GM23338 (cell line): ENCODE measurements at regions not wholly inside any gene's neighbourhood (a gene's known extent, or its start where the extent isn't known, plus 50 kb on each side); places are given as distances from the start of the nearest gene placed in this dataset.

ENCODE experiments used
- ATAC-seq: fragments of 200-7000 bp; cut with Tn5 transposase; 3 replicates; pipeline ENCODE4 v1.9.1; 2020
- DNase-seq: peaks from one replicate; pipeline ENCODE4 v3.0.0-alpha.2; 2015; ENCODE audit warnings: low spot score
- H2AFZ ChIP-seq: fragments of 200-600 bp; sonication (generic); 2 replicates; pipeline ENCODE4 v1.8.0; 2016; ENCODE audit warnings: antibody characterized with exemption, mild to moderate bottlenecking, moderate library complexity
- H3F3A ChIP-seq: fragments of 200-600 bp; sonication (generic); replicated peaks from 2 replicates; pipeline ENCODE4 v1.8.0; 2017; ENCODE audit warnings: antibody characterized with exemption, mixed run types, low read depth
- H3K27ac ChIP-seq: fragments of 200-600 bp; sonication (generic); 2 replicates; pipeline ENCODE4 v1.6.1; 2016; ENCODE audit warnings: low read depth
- H3K27me3 ChIP-seq: fragments of 200-600 bp; sonication (generic); 2 replicates; pipeline ENCODE4 v1.8.0; 2016; ENCODE audit warnings: mild to moderate bottlenecking, mixed run types, moderate library complexity; ENCODE audit not compliant: insufficient read depth
- H3K36me3 ChIP-seq: fragments of 200-600 bp; sonication (generic); 2 replicates; pipeline ENCODE4 v1.8.0; 2016; ENCODE audit warnings: mild to moderate bottlenecking; ENCODE audit not compliant: insufficient read depth
- H3K4me1 ChIP-seq: fragments of 200-600 bp; sonication (generic); 2 replicates; pipeline ENCODE4 v1.8.0; 2016; ENCODE audit warnings: mild to moderate bottlenecking, moderate library complexity; ENCODE audit not compliant: insufficient read depth
- H3K4me2 ChIP-seq: fragments of 200-600 bp; sonication (generic); 2 replicates; pipeline ENCODE4 v1.7.1; 2017; ENCODE audit warnings: mixed run types
- H3K4me3 ChIP-seq: fragments of 200-600 bp; sonication (generic); 2 replicates; pipeline ENCODE4 v1.6.1; 2016; ENCODE audit warnings: mixed run types
- H3K79me2 ChIP-seq: fragments of 200-600 bp; sonication (generic); replicated peaks from 2 replicates; pipeline ENCODE4 v1.8.0; 2017; ENCODE audit warnings: mild to moderate bottlenecking; ENCODE audit not compliant: insufficient read depth
- H3K9me2 ChIP-seq: fragments of 200-600 bp; sonication (generic); 2 replicates; pipeline ENCODE4 v1.8.0; 2017; ENCODE audit not compliant: insufficient read depth
- H4K20me1 ChIP-seq: fragments of 200-600 bp; sonication (generic); replicated peaks from 2 replicates; pipeline ENCODE4 v1.8.0; 2017; ENCODE audit warnings: mild to moderate bottlenecking; ENCODE audit not compliant: insufficient read depth
- H3K27ac Mint-ChIP-seq: 2 replicates; pipeline ENCODE4 v1.8.0; 2020; ENCODE audit warnings: inconsistent platforms, mild to moderate bottlenecking, moderate library complexity, mixed read lengths
- H3K27me3 Mint-ChIP-seq: 3 replicates; pipeline ENCODE4 v1.8.0; 2022; ENCODE audit warnings: low read depth, mild to moderate bottlenecking, moderate library complexity, mixed read lengths, inconsistent platforms; ENCODE audit not compliant: insufficient read depth, poor library complexity
- H3K36me3 Mint-ChIP-seq: 3 replicates; pipeline ENCODE4 v1.8.0; 2021; ENCODE audit warnings: low read depth, mild to moderate bottlenecking, inconsistent platforms, moderate library complexity, mixed read lengths
- H3K4me1 Mint-ChIP-seq: 3 replicates; pipeline ENCODE4 v1.8.0; 2020; ENCODE audit warnings: mild to moderate bottlenecking, inconsistent platforms, mixed read lengths
- H3K4me3 Mint-ChIP-seq: 3 replicates; pipeline ENCODE4 v1.8.0; 2021; ENCODE audit warnings: moderate library complexity, mild to moderate bottlenecking, inconsistent platforms, mixed read lengths
- H3K9me3 Mint-ChIP-seq: 3 replicates; pipeline ENCODE4 v1.8.0; 2020; ENCODE audit warnings: moderate library complexity, mild to moderate bottlenecking, inconsistent platforms, mixed read lengths
- CREB1 ChIP-seq: fragments of 250-450 bp; sonication (Bioruptor Pico); IDR thresholded peaks from 2 replicates; pipeline ENCODE4 v1.5.0; 2020; ENCODE audit warnings: low read depth, mild to moderate bottlenecking, moderate library complexity
- CTCF ChIP-seq, 2 experiments: fragments of 200-600 bp in 1 of 2; sonication (generic) in 1 of 2; conservative IDR thresholded peaks; 2 replicates each; pipeline versions ENCODE4 v1.5.1 to v1.6.1; 2016 to 2017; ENCODE audit warnings: antibody characterized with exemption in 2 of 2, low read depth in 2 of 2, mild to moderate bottlenecking in 2 of 2, moderate library complexity in 1 of 2
- ETS1 ChIP-seq: IDR thresholded peaks from 2 replicates; pipeline ENCODE4 v1.6.1; 2016; ENCODE audit warnings: antibody characterized with exemption
- EZH2 ChIP-seq: fragments of 200-600 bp; sonication (generic); IDR thresholded peaks from one replicate; pipeline ENCODE4 v1.8.0; 2017; ENCODE audit warnings: antibody characterized with exemption, mild to moderate bottlenecking, low read depth; ENCODE audit not compliant: unreplicated experiment
- EZH2phosphoT487 ChIP-seq: fragments of 200-600 bp; sonication (generic); IDR thresholded peaks from one replicate; pipeline ENCODE4 v1.8.1; 2018; ENCODE audit warnings: antibody characterized with exemption; ENCODE audit not compliant: unreplicated experiment
- JUNB ChIP-seq: IDR thresholded peaks from one replicate; pipeline ENCODE4 v1.6.1; 2016; ENCODE audit warnings: antibody characterized with exemption; ENCODE audit not compliant: unreplicated experiment
- NANOG ChIP-seq: IDR thresholded peaks from 2 replicates; pipeline ENCODE4 v1.6.1; 2016; ENCODE audit warnings: antibody characterized with exemption, borderline replicate concordance
- POLR2AphosphoS5 ChIP-seq: IDR thresholded peaks from 2 replicates; pipeline ENCODE4 v1.6.1; 2016; ENCODE audit warnings: antibody characterized with exemption, low read depth
- REST ChIP-seq: IDR thresholded peaks from one replicate; pipeline ENCODE4 v1.6.1; 2018; ENCODE audit warnings: antibody characterized with exemption; ENCODE audit not compliant: unreplicated experiment
- STAT1 ChIP-seq: IDR thresholded peaks from one replicate; pipeline ENCODE4 v1.6.1; 2016; ENCODE audit warnings: antibody characterized with exemption; ENCODE audit not compliant: unreplicated experiment
- ZNF114 ChIP-seq: fragments of 250-450 bp; sonication (Bioruptor Pico); IDR thresholded peaks from 2 replicates; pipeline ENCODE4 v1.5.0; 2020; ENCODE audit warnings: mild to moderate bottlenecking, moderate library complexity
- ZNF331 ChIP-seq: fragments of 250-450 bp; sonication (Bioruptor Pico); IDR thresholded peaks from 2 replicates; pipeline ENCODE4 v1.5.0; 2020; ENCODE audit warnings: low read depth, mild to moderate bottlenecking, moderate library complexity
- ZNF462 ChIP-seq: fragments of 250-450 bp; sonication (Bioruptor Pico); IDR thresholded peaks from 2 replicates; pipeline ENCODE4 v1.5.0; 2020; ENCODE audit warnings: mild to moderate bottlenecking, moderate library complexity

- Mint-ChIP-seq H3K4me3 (no peak overlapping the region), H3K9me3 (no peaks in the 10 kb centered on the region), H3K36me3 (no peaks in the 10 kb centered on the region), H3K27me3 (no peaks in the 10 kb centered on the region), H3K27ac (no peak overlapping the region), H3K4me1 (no peaks in the 10 kb centered on the region)
- Histone ChIP-seq H3K4me2 (no peak overlapping the region), H3K4me1 (no peaks in the 10 kb centered on the region), H3K36me3 (no peaks in the 10 kb centered on the region), H3K27ac (no peak overlapping the region), H3K4me3 (no peak overlapping the region), H3K27me3 (no peaks in the 10 kb centered on the region), H3K9me2 (no peaks in the 10 kb centered on the region), H3K79me2 (no peaks in the 10 kb centered on the region), H4K20me1 (no peaks in the 10 kb centered on the region), H2AFZ (no peak overlapping the region), H3F3A (no peaks in the 10 kb centered on the region)
- ATAC-seq (no peak), DNase-seq (no peak)
- TF ChIP-seq NANOG (no peak), ZNF462 (CRISPR knock-in tag) (no peak), STAT1 (no peak), ZNF331 (CRISPR knock-in tag) (no peak), CREB1 (CRISPR knock-in tag) (no peak), POLR2AphosphoS5 (no peak), ZNF114 (CRISPR knock-in tag) (no peak), CTCF (conservative IDR thresholded peaks at IDR 0.05; ENCODE audit: low read depth in 2 of 2) (no peak), REST (no peak), EZH2phosphoT487 (no peak), JUNB (no peak), EZH2 (no peak), ETS1 (no peak)
These were observed 195.1 kb downstream of the RFC3 start for GRCh38 chr13:34013061-34013460.
